Astrocyte (in vitro differentiated cells and primary cell): ENCODE measurements at regions not wholly inside any gene's neighbourhood (a gene's known extent, or its start where the extent isn't known, plus 50 kb on each side); places are given as distances from the start of the nearest gene placed in this dataset.

Source experiments
- DNase-seq: peaks from one replicate; pipeline ENCODE4 v3.0.0-alpha.2; 2010; ENCODE audit warnings: low read depth
- FAIRE-seq: peaks from 2 replicates; lab custom pipeline; 2011; peaks lifted over from hg19 to GRCh38; lab: Jason Lieb, UNC
- H2AFZ ChIP-seq: 2 replicates; pipeline ENCODE4 v1.6.0; 2012; ENCODE audit warnings: low read depth, low read length, inconsistent platforms
- H3K27ac ChIP-seq: 2 replicates; pipeline ENCODE4 v1.5.1; 2011; ENCODE audit warnings: low read depth, low read length, inconsistent platforms
- H3K27me3 ChIP-seq: 2 replicates; pipeline ENCODE4 v1.6.0; 2011; ENCODE audit warnings: low read length, inconsistent platforms; ENCODE audit not compliant: insufficient read depth
- H3K36me3 ChIP-seq: 2 replicates; pipeline ENCODE4 v1.5.1; 2011; ENCODE audit warnings: low read length, inconsistent platforms; ENCODE audit not compliant: insufficient read depth
- H3K4me1 ChIP-seq: 2 replicates; pipeline ENCODE4 v1.5.1; 2011; ENCODE audit warnings: low read length, inconsistent platforms; ENCODE audit not compliant: insufficient read depth
- H3K4me2 ChIP-seq: 2 replicates; pipeline ENCODE4 v1.6.0; 2012; ENCODE audit warnings: low read length, inconsistent platforms
- H3K4me3 ChIP-seq: 2 replicates; pipeline ENCODE4 v1.5.1; 2011; ENCODE audit warnings: low read depth, mild to moderate bottlenecking, low read length, inconsistent platforms; ENCODE audit not compliant: insufficient read depth
- H3K79me2 ChIP-seq: 2 replicates; pipeline ENCODE4 v1.6.0; 2012; ENCODE audit warnings: mild to moderate bottlenecking, low read length, inconsistent platforms; ENCODE audit not compliant: insufficient read depth
- H3K9ac ChIP-seq: 2 replicates; pipeline ENCODE4 v1.6.0; 2012; ENCODE audit warnings: mild to moderate bottlenecking, low read length, inconsistent platforms
- H3K9me3 ChIP-seq: 2 replicates; pipeline ENCODE4 v1.5.1; 2012; ENCODE audit warnings: low read depth, mild to moderate bottlenecking, low read length, inconsistent platforms; ENCODE audit not compliant: insufficient read depth
- H4K20me1 ChIP-seq: 2 replicates; pipeline ENCODE4 v1.6.0; 2012; ENCODE audit warnings: low read length, inconsistent platforms; ENCODE audit not compliant: insufficient read depth
- H3K27ac Mint-ChIP-seq: one replicate; pipeline ENCODE4 v1.8.0; 2021; ENCODE audit warnings: mild to moderate bottlenecking, mixed read lengths; ENCODE audit not compliant: unreplicated experiment
- H3K27me3 Mint-ChIP-seq: one replicate; pipeline ENCODE4 v1.8.0; 2021; ENCODE audit warnings: low read depth, mixed read lengths; ENCODE audit not compliant: unreplicated experiment
- H3K36me3 Mint-ChIP-seq: one replicate; pipeline ENCODE4 v1.8.0; 2021; ENCODE audit warnings: low read depth, mixed read lengths; ENCODE audit not compliant: unreplicated experiment
- H3K4me1 Mint-ChIP-seq: one replicate; pipeline ENCODE4 v1.8.0; 2021; ENCODE audit warnings: low read depth, mixed read lengths; ENCODE audit not compliant: unreplicated experiment
- H3K4me3 Mint-ChIP-seq: one replicate; pipeline ENCODE4 v1.8.0; 2021; ENCODE audit warnings: mild to moderate bottlenecking, moderate library complexity, mixed read lengths; ENCODE audit not compliant: unreplicated experiment
- H3K9me3 Mint-ChIP-seq: one replicate; pipeline ENCODE4 v1.8.0; 2021; ENCODE audit warnings: mild to moderate bottlenecking, mixed read lengths; ENCODE audit not compliant: unreplicated experiment
- EZH2 ChIP-seq: IDR thresholded peaks from 2 replicates; pipeline ENCODE4 v1.6.1; 2012; ENCODE audit warnings: mild to moderate bottlenecking, low read length, inconsistent platforms; ENCODE audit not compliant: insufficient read depth
- TF ChIP-seq, protein P1 (sequence below): IDR thresholded peaks from 2 replicates; pipeline ENCODE4 v1.5.1; 2011; ENCODE audit warnings: low read depth, mild to moderate bottlenecking, inconsistent platforms, low read length, moderate library complexity; ENCODE audit not compliant: insufficient read depth

DNA sequence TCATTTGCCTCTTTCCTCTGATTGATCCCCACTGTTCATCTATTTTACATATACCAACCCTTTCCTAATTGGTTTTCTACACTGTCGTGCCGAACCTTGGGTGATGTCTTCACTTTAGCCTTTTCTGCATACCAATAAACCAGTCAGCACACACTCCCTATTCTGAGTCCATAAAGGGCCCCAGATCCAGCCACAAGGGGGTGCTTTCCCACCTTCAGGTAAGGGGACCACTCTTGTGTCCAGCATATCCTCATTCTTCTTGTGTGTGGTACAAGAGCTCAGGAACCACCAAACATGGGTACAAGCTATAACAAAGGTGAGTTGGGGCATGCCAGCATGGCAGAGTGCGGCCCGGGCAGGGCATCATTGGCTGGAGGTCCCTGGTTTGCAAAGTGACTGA lies 859.8 kb downstream of the FSCB start:
- DNase-seq (no peak), FAIRE-seq (no peak)
- H3K36me3 Mint-ChIP-seq, result no peaks in the 10 kb centered on the region

DNA sequence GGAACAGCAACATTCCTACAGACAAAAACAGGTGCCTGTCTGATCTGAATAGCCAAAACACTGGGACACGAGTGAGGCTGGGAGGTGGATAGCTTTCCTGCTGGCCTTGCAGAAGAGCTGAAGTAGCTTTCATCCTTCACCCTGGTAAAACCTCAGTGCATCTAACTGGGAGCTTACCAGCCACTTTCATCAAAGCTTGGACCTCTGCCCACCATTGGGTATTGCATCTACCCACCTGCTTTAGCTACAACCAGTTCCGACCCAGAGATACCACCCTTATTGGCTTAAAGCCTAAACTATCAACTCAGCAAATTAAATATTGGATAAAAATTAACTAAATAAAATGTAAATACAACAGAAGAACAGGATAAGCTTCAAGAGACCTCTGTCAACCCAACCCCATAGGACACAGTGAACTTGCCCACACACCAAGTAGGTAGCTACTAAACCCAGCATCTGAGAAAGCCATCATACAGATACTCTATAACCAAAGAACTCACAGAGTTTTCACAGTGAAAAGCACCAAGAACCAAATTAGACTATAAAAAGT lies 866.3 kb downstream of the FSCB start:
- no peak overlapping the region for H3K4me2 ChIP-seq
- no peak overlapping the region for H3K27ac Mint-ChIP-seq
- FAIRE-seq, result no peak
- H3K36me3 ChIP-seq, result no peaks in the 10 kb centered on the region
- no peaks in the 10 kb centered on the region for H3K36me3 Mint-ChIP-seq
- no peaks in the 10 kb centered on the region for H3K4me1 ChIP-seq
- no peaks in the 10 kb centered on the region for H3K27me3 ChIP-seq
- H3K27me3 Mint-ChIP-seq, result no peaks in the 10 kb centered on the region
- no peak overlapping the region for H3K4me3 ChIP-seq
- no peaks in the 10 kb centered on the region for H3K9me3 Mint-ChIP-seq
- TF ChIP-seq, protein P1, sequence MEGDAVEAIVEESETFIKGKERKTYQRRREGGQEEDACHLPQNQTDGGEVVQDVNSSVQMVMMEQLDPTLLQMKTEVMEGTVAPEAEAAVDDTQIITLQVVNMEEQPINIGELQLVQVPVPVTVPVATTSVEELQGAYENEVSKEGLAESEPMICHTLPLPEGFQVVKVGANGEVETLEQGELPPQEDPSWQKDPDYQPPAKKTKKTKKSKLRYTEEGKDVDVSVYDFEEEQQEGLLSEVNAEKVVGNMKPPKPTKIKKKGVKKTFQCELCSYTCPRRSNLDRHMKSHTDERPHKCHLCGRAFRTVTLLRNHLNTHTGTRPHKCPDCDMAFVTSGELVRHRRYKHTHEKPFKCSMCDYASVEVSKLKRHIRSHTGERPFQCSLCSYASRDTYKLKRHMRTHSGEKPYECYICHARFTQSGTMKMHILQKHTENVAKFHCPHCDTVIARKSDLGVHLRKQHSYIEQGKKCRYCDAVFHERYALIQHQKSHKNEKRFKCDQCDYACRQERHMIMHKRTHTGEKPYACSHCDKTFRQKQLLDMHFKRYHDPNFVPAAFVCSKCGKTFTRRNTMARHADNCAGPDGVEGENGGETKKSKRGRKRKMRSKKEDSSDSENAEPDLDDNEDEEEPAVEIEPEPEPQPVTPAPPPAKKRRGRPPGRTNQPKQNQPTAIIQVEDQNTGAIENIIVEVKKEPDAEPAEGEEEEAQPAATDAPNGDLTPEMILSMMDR, result no peak
- no peak for TF ChIP-seq EZH2
- H3K4me3 Mint-ChIP-seq, result no peak overlapping the region
- H3K4me1 Mint-ChIP-seq, result no peaks in the 10 kb centered on the region
- no peaks in the 10 kb centered on the region for H3K79me2 ChIP-seq
- no peak overlapping the region for H3K27ac ChIP-seq
- no peak for DNase-seq
- no peaks in the 10 kb centered on the region for H4K20me1 ChIP-seq
- no peak overlapping the region for H2AFZ ChIP-seq
- H3K9ac ChIP-seq, result no peak overlapping the region
- H3K9me3 ChIP-seq, result no peaks in the 10 kb centered on the region

More for the DNA sequence above, 859.8 kb downstream of the FSCB start:
- H3K36me3 ChIP-seq, result no peaks in the 10 kb centered on the region
- H3K9me3 ChIP-seq, result peaks cover 5% of the 10 kb centered on the region
- H3K4me3 ChIP-seq, result no peak overlapping the region
- no peaks in the 10 kb centered on the region for H3K4me1 ChIP-seq
- no peak overlapping the region for H3K9ac ChIP-seq
- Mint-ChIP-seq H3K9me3 (no peaks in the 10 kb centered on the region), H3K4me1 (no peaks in the 10 kb centered on the region), H3K27me3 (no peaks in the 10 kb centered on the region), H3K27ac (no peak overlapping the region), H3K4me3 (no peak overlapping the region)
- no peak overlapping the region for H2AFZ ChIP-seq
- no peaks in the 10 kb centered on the region for H3K27me3 ChIP-seq
- H3K79me2 ChIP-seq, result no peaks in the 10 kb centered on the region
- no peak for TF ChIP-seq EZH2
- TF ChIP-seq, protein P1, result no peak
- H3K27ac ChIP-seq, result no peak overlapping the region
- no peaks in the 10 kb centered on the region for H4K20me1 ChIP-seq
- H3K4me2 ChIP-seq, result no peak overlapping the region

DNA sequence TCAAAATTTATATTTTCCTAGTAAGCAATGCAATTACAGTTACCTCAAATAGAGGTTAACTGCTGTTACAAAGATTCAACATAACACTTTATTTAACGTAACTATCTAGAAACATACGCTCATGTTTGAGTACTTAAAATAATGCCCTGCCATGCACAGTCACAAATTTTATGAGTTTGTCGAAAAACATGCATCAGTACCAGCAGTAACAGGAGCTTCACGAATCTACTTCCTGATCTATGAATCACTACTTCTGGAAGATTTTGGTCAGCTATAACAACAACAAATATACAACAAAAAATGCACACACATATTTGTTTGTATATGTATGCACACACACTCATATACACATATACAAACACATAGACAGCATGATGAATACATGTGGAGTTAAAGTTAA lies 881.8 kb downstream of the FSCB start:
- no peaks in the 10 kb centered on the region for H3K4me1 ChIP-seq
- H3K27me3 ChIP-seq, result no peaks in the 10 kb centered on the region
- no peak overlapping the region for H3K4me2 ChIP-seq
- no peaks in the 10 kb centered on the region for H3K79me2 ChIP-seq
- no peak overlapping the region for H3K27ac ChIP-seq
- no peak overlapping the region for H3K9ac ChIP-seq
- H3K36me3 ChIP-seq, result no peaks in the 10 kb centered on the region
- no peaks in the 10 kb centered on the region for H4K20me1 ChIP-seq
- no peak overlapping the region for H3K4me3 ChIP-seq
- Mint-ChIP-seq H3K9me3 (no peaks in the 10 kb centered on the region), H3K4me3 (no peak overlapping the region), H3K4me1 (peaks cover 5% of the 10 kb centered on the region), H3K36me3 (no peaks in the 10 kb centered on the region), H3K27ac (no peak overlapping the region), H3K27me3 (no peaks in the 10 kb centered on the region)
- H2AFZ ChIP-seq, result no peak overlapping the region
- no peak for FAIRE-seq
- H3K9me3 ChIP-seq, result no peaks in the 10 kb centered on the region
- no peak for DNase-seq
- TF ChIP-seq EZH2, result no peak
- TF ChIP-seq, protein P1, result no peak
